HG03196 (cell line): ENCODE measurements at regions not wholly inside any gene's neighbourhood (a gene's known extent, or its start where the extent isn't known, plus 50 kb on each side); places are given as distances from the start of the nearest gene placed in this dataset.

Source experiments
- ATAC-seq: cut with Tn5 transposase; IDR thresholded peaks from one replicate; pipeline ENCODE4 v1.9.1; 2021; ENCODE audit not compliant: unreplicated experiment

DNA sequence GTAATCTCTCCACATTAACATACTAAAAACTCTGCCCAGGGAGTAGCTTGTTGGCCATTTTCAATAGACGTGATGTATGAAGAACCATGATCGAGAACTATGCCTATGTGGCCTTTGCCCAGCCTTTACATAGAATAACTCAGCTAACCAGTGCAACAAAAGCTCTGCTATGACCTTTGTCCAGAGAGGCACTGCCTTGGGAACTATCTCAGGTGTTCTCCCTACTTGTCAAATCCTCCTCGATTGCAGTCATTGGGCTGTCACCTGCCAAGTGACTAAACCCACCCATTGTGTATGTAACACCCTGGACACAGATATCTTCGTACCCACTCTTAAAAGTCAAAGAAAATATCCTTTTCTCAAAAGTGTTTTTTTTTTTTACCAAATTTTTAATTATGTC is 610.3 kb upstream of the GALNTL6 start:
- ATAC-seq, result no peak

DNA sequence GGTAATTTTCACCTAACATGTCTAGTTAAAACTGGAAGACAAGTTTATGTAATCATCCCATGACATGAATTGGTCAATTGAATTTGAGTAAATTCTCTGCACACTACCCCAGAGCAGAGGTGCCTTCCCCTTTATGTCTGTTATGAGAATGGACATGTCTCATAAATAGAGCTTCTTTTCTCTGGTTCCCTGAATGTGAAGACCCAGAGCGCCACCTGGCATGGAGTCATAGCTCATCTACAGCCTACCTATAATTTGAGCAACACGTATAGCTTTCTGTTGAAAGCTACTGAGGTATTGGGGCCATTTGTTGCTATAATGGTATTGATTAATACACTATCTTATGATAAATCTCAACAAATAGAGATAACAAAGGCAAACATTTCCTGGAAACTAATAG is 626.5 kb upstream of the GALNTL6 start:
- no peak for ATAC-seq

DNA sequence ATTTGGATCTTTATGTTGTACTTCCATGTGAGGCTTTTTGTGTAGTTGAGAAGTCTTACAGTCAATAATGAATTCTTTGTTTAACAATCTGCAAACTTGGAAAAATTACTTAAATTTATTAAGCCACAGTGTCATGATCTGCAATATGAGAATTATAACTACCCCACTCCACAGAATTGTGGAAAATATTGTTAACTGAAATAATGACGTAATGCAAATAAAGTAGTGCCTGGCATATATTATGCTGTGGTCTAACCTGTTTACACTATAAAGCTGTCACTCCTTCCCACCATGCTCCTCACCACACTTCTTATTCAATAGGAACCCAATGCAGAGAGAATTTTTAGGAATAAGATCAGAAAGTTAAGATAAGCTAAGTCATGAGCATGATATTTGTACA is 632.1 kb upstream of the GALNTL6 start:
- no peak for ATAC-seq

DNA sequence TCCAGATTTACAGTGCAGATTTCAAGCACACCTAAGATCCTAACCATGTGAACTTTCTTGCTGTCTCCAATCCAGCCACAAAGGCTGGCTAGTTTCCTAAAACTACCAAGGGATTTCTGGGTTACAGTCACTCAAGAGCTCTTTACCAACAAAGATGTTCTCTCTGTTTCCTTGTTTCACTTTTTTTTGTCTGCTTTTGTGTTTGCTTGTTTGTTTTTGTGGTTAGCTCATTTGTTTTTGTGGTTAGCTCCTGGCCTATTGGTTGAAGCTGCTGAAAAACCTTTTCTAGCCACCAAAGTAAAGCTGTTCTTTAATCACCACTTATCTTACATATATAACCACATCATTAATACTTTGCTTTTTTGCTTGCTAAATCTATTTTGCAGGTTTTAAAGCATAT is 642.5 kb upstream of the GALNTL6 start:
- no peak for ATAC-seq

DNA sequence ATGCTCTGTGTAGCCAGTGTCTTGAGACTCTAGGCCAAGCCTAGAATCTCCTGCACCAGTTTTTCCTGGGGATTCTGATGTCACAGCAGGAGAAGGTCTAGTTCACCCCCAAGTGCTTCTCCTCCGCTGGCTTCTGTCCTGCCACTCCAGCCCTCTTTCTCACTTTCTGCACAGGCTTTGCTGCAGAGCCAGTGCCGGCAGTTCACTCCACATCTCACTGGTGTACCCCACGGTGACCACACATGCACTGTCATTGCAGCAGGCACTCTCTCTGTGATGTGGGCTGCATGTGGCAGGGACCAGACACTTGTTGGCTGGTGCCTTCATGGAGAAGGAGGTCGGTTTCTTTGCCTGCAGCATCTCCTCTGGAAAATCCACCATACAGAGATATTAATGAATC is 643.8 kb upstream of the GALNTL6 start:
- no peak for ATAC-seq

DNA sequence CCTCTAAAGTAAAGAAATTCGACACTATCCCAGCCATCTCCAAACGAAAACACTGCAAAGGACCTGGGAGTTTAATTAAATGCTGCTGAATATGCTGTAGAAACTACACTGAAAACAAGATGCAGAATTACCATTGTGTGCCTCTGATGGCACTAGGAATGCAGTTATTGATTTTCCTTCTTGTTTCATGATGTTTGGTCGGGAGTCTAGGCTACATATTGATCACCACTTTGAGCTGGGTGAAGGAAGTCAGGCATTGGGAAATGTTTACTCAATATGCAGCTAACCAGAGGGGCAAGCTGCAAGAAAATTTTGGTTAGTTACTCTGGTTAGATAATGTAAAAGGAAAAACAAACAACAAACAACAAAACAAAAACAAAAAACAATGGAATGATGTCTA is 650.7 kb upstream of the GALNTL6 start:
- ATAC-seq, result no peak

DNA sequence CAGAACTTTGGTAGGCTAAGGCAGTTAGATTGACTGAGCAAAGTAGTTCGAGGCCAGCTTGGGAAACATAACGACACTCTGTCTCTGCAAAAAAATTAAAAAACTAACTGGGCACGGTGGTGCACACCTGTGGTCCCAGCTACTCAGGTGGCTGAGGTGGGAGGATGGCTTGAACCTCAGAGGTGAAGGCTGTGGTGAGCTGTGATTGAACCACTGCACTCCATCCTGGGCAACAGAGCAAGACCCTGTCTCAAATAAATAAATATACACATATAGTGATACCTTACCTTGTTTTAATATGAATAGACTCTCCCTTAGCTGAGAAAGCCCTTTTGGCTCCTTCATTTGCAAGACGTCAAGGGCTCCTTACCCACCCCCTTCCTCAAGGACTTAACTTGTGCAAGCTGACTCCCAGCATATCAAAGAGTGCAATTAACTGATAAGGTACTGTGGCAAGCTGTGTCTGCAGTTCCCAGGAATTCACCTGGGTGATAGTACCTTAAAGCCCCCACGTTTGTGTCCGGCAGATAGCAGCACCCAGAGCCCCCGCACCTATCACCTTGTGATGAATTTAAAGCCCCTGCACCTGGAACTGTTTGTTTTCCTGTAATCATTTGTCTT is 655.6 kb upstream of the GALNTL6 start:
- no peak for ATAC-seq

DNA sequence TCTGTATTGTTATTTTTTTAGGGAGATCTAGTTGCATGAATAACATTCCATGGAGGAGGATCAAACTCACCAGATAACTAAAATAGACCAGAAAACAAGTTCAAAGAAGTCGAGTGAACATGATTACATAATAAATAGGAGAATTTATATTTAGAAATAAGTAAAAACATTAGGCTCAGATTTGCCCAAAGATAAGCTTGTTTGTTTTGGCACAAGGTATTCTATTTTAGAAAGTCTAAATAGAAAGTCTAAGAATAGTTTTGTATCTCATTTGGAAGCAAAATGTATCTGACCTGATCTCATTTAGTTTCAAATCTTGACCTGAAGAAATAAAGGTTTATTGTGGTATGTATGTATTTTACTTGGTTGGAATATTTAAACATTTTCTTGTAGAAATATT is 670.6 kb upstream of the GALNTL6 start:
- ATAC-seq, result no peak

DNA sequence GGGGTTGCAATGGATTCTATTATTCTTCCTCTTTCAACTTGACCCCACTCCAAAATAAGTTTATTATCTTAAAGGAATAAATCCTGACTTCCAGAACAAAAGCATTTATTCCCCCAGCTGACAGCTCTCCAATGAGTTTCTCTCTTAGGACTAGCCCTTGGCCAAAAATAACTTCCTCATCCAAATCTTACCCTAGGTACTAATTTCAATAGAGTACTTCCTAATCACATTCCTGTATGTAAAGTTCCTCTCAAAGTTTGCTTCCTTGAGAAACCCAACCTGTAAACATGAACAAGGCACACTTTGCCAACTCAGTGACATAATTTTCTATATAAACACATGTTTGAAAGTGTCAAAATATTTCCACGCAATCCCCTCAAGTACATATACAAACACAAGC is 671.2 kb upstream of the GALNTL6 start:
- no peak for ATAC-seq

DNA sequence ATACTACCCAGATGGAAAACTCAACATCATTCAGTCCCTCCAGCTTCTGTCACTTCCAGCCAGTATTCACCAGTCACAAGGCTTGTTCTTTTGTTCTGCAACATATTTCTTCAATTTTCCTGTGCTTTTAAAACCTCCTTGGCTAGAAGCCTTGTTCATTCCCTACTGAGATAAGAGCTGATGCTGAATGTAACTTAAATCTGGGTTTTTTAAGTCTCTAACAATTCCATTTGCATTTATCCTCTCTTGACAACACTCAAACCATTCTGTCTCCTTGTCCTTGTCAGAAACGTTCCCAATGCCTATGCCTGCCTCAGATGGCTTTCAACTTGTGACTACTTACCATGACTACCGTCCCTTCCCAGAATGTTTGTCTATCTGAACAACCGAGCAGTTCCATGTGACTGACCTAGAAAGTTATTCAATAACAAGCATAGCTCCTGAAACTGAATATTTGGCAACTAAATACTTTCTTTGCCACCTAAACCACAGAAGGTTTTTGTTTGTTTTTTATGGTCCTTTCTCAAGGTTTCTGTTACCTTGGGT is 682.9 kb upstream of the GALNTL6 start:
- peak; percentile 55 for ATAC-seq

DNA sequence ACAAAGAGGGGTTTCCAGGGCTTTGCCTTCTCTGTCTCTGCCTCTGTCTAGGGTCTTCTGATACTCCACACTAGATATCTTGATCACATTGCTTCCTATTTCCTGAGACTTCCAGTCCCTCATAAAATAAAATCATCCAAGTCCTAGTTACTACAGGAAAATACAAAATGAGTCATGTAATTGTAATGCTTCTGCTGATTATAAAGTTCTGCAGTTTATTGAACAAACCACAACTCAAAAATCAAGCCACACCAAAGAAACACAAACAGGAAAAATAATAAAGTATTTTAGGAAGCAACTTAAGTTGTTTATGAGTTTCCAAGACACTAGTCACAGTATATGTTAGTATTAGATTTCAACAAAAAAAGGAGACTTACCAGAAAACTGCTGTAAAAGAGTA is 695.1 kb upstream of the GALNTL6 start:
- ATAC-seq, result no peak

DNA sequence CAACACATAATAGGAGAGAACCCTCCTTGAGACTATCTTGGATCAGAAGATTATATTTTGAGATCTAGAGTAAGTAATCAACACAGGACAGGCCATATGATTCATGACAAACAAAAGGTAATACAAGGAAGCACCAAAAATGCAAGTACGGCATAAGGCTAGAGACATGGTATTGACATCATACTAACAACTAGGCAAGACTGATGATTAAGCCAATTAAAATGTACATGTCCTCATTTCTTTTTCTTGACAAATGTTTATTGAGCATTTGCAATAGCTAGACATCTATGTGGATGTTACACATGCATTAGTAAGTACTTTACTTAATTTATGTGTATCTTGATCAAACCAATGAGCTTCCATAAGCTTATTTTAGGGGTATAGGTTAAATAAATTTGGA is 695.7 kb upstream of the GALNTL6 start:
- no peak for ATAC-seq

DNA sequence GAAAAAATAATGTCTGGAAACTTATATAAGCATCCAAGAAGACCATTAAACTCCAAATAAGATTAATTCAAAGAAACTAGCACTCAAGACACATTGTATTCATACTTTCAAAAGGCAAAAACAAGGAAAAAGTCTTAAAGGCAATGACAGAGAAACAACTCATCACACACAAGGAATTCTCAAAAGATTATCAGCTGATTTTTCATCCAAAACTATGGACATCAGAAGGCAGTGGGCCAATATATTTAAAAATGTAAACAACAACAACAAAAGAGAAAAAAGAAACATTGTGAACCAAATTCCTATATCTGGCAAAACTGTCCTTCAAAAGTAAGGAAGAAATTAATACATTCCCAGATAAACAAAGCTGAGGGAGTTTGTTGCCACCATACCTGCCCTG is 711.4 kb upstream of the GALNTL6 start:
- ATAC-seq, result no peak

DNA sequence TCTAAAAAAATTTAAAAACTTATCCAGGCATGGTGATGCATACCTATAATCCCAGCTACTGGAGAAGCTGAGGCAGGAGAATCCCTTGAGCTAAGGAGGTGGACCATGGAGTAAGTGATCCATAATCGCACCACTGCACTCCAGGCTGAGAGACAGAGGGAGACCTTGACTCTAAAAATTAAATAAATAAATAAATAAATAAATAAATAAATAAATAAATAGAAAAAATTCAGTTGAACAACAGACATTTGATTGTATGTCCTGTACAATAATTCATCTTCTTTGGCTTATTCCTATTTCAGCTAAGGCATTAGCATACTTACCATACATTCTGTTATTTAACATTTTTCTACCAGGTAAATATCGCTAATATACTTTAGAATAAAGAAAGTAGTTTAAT is 726.1 kb upstream of the GALNTL6 start:
- ATAC-seq, result no peak

DNA sequence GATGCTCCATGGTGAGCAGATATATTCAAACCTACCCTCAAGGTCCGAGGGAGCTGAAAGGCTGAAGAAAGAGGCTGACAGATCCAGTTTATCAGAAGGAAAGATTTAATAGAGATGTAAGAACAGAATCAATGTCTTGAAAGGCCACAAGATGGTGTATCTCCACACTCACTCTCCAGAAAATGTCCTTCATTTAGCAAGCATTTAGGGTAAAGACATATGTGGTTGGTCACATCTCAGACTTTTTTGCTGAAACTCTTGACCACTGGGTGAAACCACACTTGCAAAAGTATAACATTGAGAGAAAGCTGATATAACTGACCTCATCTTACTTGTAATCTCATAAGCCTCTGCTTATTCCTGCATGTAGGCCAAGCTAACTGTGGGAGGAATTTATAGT is 745.8 kb upstream of the GALNTL6 start:
- ATAC-seq, result no peak

DNA sequence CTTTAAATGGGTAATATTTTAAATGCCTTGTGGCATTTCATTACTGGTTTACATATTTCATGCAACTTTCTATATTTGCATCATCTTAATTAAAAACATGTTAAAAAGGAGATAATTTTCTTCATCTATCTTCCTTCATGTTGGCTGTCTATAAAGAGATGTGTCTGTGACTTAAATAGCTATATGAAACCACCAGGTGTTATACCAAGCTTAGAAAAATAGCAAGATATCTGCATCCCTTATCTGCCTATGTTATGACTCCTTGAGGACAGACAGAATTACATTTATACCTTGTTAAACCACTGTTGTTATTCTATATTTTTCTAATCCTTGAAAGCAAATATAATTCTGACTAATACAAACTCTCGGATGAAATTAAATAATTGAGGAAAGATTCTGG is 763.8 kb upstream of the GALNTL6 start:
- no peak for ATAC-seq

DNA sequence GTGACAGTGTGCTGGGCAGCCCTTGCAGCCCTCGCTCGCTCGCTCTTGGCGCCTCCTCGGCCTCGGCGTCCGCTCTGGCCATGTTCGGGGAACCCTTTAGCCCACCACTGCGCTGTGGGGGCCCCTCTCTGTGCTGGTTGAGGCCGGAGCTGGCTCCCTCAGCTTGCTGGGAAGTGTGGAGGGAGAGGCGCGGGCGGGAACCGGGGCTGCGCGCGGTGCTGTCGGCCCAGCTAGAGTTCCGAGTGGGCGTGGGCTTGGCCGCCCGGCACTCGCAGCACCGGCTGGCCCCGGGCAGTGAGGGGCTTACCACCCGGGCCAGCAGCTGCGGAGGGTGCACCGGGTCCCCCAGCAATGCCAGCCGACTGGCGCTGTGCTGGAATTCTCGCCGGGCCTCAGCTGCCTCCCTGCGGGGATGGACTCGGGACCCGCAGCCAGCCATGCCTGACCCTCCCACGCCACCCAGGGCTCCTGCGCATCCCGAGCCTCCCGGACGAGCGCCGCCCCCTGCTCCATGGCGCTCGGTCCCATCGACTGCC is 770.1 kb upstream of the GALNTL6 start:
- no peak for ATAC-seq

DNA sequence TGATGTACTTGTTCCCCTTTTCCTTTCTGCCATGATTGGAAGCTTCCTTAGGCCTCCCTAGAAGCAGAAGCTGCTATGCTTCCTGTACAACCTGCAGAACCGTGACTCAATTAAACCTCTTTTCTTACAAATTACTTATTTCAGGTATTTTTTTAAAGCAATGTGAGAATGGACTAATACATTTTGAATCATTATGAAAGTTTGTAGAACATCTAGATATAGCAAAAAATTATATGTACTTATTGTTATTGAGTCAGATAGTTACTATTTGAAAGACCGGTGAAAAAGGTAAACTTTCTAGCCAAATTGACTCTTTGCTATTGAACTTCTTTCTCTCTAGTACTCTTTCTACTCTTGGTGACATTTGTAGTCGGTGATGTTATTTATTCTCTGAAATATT is 777.3 kb upstream of the GALNTL6 start:
- ATAC-seq, result no peak

DNA sequence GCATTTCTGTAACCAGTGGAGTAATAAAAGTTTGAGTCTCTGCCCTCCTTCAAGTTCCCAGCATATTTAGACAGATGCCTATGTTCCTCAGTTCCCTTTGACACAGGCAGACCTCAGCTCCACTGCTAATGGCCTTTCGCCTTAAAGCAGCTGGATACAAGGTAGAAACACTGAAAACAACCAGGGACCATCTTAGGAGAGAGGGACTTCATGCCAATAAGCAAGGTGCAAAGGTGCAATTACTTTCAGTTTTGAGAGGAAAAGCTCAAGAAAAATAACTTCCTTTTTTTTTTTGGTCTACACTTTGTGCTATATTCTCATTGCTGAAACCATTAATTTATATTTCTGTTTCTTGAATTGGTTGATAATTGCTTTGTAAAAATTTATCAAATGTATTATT is 781.9 kb upstream of the GALNTL6 start:
- ATAC-seq, result no peak

DNA sequence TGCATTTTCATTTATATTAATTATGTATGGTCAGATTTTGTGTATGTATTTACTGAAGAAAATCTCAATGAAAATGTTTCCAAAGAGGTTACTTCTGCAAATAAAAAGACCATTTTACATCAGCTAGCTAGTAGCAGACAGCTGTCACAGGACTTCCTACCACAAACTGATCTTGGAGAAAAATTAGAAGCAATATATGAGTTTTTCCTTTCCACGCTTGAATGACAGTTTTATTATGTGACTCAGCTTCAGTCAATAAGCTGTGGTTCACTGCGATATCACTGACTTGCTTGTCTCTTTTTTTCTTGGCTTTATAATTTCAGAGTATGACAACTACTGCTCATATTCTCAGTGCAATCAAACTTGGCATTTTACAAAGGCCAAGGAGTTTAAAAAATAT is 787.4 kb upstream of the GALNTL6 start:
- ATAC-seq, result no peak

DNA sequence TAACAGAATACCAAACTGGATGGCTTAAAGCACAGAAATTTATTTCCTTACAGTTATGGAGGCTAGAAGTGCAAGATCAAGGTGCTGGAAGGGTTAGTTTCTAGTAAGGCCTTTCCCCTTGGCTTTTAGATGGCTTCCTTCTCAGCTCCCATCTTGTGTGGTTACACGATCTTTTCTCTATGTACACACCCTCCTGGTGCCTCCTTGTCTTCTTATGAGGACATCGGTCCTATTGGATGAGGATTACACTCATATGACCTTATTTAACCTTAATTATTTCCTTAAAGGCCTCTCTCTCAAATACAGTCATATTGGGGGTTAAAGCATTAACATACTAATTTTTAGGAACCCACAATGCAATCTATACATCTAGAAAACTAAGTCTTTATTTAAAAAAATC is 787.9 kb upstream of the GALNTL6 start:
- ATAC-seq, result no peak

DNA sequence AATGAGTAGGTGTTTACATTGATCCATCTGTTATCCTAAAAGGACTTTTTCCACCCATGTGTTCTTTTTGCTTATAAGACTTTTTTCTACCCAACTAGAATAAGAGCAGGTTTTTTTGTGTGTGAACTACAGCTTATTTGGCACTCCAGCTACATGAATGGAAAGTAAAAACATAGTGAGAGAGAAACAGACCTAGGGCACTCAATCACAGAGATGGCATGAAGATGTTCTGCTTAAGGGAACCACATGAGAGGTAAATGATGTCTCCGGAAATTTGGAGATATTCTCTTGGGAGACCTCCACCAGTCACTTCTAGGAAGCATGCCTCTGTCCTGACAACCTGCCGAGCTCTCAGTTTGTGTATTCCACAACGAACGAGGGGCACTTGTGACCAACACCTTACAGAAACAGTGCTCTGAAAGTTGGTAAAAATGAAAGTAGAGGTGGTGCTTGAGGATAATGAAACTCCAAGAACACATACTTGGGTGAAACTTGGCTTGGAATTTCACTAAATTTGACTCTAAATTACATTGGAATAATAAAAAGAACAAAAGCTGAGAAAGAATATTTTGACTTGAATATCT is 788.4 kb upstream of the GALNTL6 start:
- ATAC-seq, result no peak

DNA sequence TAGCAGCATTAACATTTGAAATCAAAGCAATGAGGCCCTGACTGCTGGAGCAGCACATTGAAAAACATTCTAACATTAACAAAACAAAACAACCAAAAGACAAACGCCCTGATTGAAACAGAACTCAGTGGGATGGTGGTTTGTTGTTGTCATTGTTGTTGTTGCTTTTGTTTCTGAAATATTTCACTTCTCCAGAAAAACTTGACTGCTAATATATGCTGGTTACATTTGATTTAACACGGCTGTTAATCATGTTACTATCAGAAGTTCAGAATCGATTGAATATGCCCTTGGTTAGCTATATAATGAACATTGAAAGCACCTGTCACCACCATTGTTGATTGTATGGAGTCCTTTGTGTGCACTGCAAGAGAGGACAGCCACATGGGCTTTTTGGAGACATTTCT is 790.4 kb upstream of the GALNTL6 start:
- no peak for ATAC-seq
